Suprapubic skin (tissue), 4 donors: ENCODE measurements at regions not wholly inside any gene's neighbourhood (a gene's known extent, or its start where the extent isn't known, plus 50 kb on each side); places are given as distances from the start of the nearest gene placed in this dataset.

Source experiments
- EP300 ChIP-seq: sonication (generic); formaldehyde crosslinking; IDR thresholded peaks from one replicate; pipeline ENCODE4 v1.6.1; 2017; ENCODE audit warnings: antibody characterized with exemption
- POLR2A ChIP-seq, 2 donors: fragments of 450-650 bp; IDR thresholded peaks; one replicate each; pipeline ENCODE4 v1.6.1; 2017; ENCODE audit warnings: antibody characterized with exemption in 2 of 2, mild to moderate bottlenecking in 2 of 2, moderate library complexity in 2 of 2
- POLR2AphosphoS5 ChIP-seq, 3 donors: sonication (generic); formaldehyde crosslinking; IDR thresholded peaks; one replicate each; pipeline ENCODE4 v1.6.1; 2017; ENCODE audit warnings: antibody characterized with exemption in 3 of 3
- TF ChIP-seq, protein P1 (sequence below), 2 donors: fragments of 200-600 bp in 1 of 2; fragments of 450-650 bp in 1 of 2; sonication (generic) in 1 of 2; IDR thresholded peaks; one replicate each; pipeline ENCODE4 v1.5.1; 2016 to 2019; ENCODE audit warnings: antibody characterized with exemption in 2 of 2, mild to moderate bottlenecking in 1 of 2, moderate library complexity in 1 of 2

DNA sequence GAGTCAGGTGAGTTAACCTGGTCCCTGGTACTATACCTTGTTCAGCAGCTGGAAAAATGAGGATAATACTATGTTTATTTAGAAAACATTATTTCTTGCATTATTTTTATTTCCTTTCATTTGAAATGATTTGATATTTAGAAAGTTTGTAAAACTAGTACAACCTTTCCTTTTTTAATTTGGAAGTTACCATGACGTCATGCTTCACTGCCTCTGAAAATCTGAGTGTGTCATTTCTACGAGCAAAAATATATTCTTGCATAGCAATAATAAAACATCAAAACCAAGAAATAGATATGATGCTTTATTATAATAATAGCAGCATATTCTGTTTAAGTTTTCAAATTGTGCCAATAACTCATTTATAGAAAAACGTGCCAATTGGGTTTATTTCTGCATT lies 1445.0 kb upstream of the RAG2 start:
- TF ChIP-seq POLR2A (IDR thresholded peaks at IDR 0.05), result no peak
- TF ChIP-seq, protein P1, sequence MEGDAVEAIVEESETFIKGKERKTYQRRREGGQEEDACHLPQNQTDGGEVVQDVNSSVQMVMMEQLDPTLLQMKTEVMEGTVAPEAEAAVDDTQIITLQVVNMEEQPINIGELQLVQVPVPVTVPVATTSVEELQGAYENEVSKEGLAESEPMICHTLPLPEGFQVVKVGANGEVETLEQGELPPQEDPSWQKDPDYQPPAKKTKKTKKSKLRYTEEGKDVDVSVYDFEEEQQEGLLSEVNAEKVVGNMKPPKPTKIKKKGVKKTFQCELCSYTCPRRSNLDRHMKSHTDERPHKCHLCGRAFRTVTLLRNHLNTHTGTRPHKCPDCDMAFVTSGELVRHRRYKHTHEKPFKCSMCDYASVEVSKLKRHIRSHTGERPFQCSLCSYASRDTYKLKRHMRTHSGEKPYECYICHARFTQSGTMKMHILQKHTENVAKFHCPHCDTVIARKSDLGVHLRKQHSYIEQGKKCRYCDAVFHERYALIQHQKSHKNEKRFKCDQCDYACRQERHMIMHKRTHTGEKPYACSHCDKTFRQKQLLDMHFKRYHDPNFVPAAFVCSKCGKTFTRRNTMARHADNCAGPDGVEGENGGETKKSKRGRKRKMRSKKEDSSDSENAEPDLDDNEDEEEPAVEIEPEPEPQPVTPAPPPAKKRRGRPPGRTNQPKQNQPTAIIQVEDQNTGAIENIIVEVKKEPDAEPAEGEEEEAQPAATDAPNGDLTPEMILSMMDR (IDR thresholded peaks at IDR 0.05), result no peak
- no peak for TF ChIP-seq POLR2AphosphoS5 (IDR thresholded peaks at IDR 0.05)
- no peak for TF ChIP-seq EP300
